Bronchial epithelial cell (primary cell): ENCODE measurements at regions not wholly inside any gene's neighbourhood (a gene's known extent, or its start where the extent isn't known, plus 50 kb on each side); places are given as distances from the start of the nearest gene placed in this dataset.
"Not testable (repeated sequence)": the region's sequence is repeated elsewhere in the genome, so short reads cannot be mapped to it uniquely, and the experiment has no call there.

Experiments
- DNase-seq: peaks from one replicate; pipeline ENCODE4 v3.0.0-alpha.2; 2010; ENCODE audit warnings: low read depth
- FAIRE-seq: peaks from 2 replicates; lab custom pipeline; 2011; peaks lifted over from hg19 to GRCh38; lab: Jason Lieb, UNC
- H3K27me3 ChIP-seq: 2 replicates; pipeline ENCODE4 v1.5.1; 2011; ENCODE audit warnings: low read length; ENCODE audit not compliant: control insufficient read depth, insufficient read depth
- H3K36me3 ChIP-seq: 2 replicates; pipeline ENCODE4 v1.5.1; 2011; ENCODE audit warnings: low read length; ENCODE audit not compliant: control insufficient read depth, insufficient read depth
- H3K4me3 ChIP-seq: 2 replicates; pipeline ENCODE4 v1.5.1; 2011; ENCODE audit warnings: mild to moderate bottlenecking, low read depth, low read length, control low read depth
- CTCF ChIP-seq: IDR thresholded peaks from 2 replicates; pipeline ENCODE4 v1.5.1; 2011; ENCODE audit warnings: mild to moderate bottlenecking, moderate library complexity, low read length, control low read depth, inconsistent platforms; ENCODE audit not compliant: insufficient read depth, severe bottlenecking

DNA sequence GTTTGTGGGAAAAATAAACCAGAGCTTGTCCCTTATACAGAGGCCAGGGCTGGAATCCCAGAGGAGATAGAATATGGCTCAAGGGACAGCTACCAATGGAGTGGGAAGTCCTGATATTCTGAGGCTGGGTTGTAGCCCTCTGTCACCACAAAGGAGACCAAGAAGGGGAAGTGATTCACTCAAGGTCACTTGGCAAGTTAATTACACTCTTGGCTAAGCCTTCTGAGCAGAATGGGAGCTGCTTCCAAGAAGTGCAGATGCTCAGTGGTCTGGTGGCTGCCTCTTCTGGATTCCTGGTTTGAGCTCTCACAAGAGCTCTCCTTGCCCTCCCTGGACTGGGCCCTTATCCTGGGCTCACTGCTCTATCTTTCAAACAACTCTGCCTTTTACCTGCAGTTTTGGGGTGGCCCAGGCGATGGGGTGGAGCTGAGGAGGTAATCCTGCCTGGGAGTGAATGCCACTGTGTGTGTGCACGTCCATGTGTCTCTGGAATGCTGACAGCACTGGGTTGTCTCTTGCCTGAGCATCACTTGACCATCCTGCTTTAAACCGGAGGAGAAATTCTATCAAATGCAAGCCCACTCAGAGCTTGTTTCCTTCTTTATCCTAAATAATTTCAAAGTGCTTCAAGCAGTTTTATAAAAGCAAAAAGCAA lies 168.2 kb downstream of the KCNS3 start:
- H3K4me3 ChIP-seq: no peak overlapping the region
- FAIRE-seq (peak; percentile 58), DNase-seq (peak; percentile 18)
- no peaks in the 10 kb centered on the region for H3K27me3 ChIP-seq
- no peak for TF ChIP-seq CTCF
- H3K36me3 ChIP-seq: no peaks in the 10 kb centered on the region

DNA sequence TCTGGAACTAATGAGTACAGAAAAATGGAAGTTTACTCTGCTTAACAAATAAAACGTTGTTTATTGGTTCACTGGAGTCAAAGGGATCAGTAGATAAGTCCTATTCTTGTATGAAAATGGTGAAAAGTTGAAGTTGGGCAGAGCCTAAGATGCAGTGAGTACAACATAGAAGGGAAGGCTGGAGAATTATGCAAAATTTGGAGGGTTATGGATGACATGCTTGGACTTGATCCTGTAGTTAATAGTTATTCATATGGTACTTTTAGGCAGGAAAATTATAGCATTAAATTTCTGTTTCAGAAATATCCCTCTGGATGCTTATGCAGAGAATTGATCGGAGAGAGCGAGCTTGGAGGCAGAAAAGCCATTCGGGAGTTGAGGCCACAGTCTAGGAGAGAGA lies 167.6 kb downstream of the KCNS3 start:
- Histone ChIP-seq H3K36me3 (no peaks in the 10 kb centered on the region), H3K27me3 (no peaks in the 10 kb centered on the region), H3K4me3 (no peak overlapping the region)
- FAIRE-seq (no peak), DNase-seq (no peak)
- no peak for TF ChIP-seq CTCF

GRCh38 chr2:18045230-18045629 lies 166.8 kb downstream of the KCNS3 start:
- FAIRE-seq: no peak

DNA sequence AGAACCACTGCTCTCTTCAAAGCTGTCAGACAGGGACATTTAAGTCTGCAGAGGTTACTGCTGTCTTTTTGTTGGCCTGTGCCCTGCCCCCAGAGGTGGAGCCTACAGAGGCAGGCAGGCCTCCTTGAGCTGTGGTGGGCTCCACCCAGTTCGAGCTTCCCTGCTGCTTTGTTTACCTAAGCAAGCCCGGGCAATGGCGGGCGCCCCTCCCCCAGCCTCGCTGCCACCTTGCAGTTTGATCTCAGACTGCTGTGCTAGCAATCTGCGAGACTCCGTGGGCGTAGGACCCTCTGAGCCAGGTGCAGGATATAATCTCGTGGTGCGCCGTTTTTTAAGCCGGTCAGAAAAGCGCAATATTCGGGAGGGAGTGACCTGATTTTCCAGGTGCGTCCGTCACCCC lies 138.9 kb downstream of the KCNS3 start:
- DNase-seq, H3K4me3 ChIP-seq, H3K27me3 ChIP-seq, FAIRE-seq, H3K36me3 ChIP-seq: not testable (repeated sequence)

More at GRCh38 chr2:18045230-18045629, 166.8 kb downstream of the KCNS3 start:
- no peak overlapping the region for H3K4me3 ChIP-seq
- TF ChIP-seq CTCF: no peak
- no peak for DNase-seq
- no peaks in the 10 kb centered on the region for H3K36me3 ChIP-seq
- H3K27me3 ChIP-seq: no peaks in the 10 kb centered on the region

- no peak for TF ChIP-seq CTCF
- H3K4me3 ChIP-seq: no peak overlapping the region
- DNase-seq (peak; percentile 5), FAIRE-seq (no peak)
- no peaks in the 10 kb centered on the region for H3K36me3 ChIP-seq
- H3K27me3 ChIP-seq: no peaks in the 10 kb centered on the region
These were observed 131.4 kb downstream of the KCNS3 start for GRCh38 chr2:18009891-18010290.

- FAIRE-seq (no peak), DNase-seq (no peak)
- no peak for TF ChIP-seq CTCF
- Histone ChIP-seq H3K4me3 (no peak overlapping the region), H3K36me3 (no peaks in the 10 kb centered on the region), H3K27me3 (no peaks in the 10 kb centered on the region)
These were observed 126.9 kb downstream of the KCNS3 start for GRCh38 chr2:18005411-18005810.
